ENCODE measurements at regions not wholly inside any gene's neighbourhood (a gene's known extent, or its start where the extent isn't known, plus 50 kb on each side); places are given as distances from the start of the nearest gene placed in this dataset.

DNA sequence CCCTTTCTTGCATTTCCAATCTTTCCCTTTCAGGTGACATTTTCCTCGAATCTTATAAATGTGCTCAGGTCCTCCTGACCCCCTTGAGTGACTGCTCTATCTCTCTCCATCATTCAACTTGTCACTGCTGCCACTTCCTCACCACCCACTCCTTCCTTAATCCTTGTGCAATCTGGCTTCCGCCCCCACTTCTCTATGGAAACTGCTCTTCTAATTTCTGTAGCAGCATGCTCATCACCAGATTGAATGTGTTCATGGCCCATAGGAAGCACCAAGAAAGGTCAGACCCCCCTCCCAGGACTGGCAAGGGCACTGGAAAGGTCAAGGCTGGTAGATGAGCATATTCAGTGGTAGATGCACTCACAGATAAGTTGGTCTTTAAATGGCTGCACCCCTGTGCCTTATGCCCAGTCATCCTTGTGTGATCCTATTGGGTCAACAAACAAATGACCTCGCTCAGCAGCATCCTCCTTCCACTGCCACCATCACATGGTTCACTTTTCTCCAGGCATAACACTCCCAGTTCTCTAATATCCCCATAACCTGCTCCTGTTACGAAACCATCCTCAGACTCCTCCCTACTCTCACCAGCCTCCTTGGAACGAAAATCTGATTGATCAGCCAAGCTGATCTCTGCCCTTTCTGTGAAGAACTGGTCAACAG is 288.5 kb upstream of the POU3F1 start:
- TF ChIP-seq CTCF (IDR thresholded peaks at IDR 0.05) (no peak), POLR2A (IDR thresholded peaks at IDR 0.05) (no peak), POLR2AphosphoS5 (IDR thresholded peaks at IDR 0.05) (no peak)

Data from breast epithelium (tissue), 3 donors.